Loucy (cell line): ENCODE measurements at regions not wholly inside any gene's neighbourhood (a gene's known extent, or its start where the extent isn't known, plus 50 kb on each side); places are given as distances from the start of the nearest gene placed in this dataset.

Source experiments
- H2AFZ ChIP-seq: fragments of 200-600 bp; sonication (generic); 2 replicates; pipeline ENCODE4 v1.6.0; 2016; ENCODE audit warnings: antibody characterized with exemption, mild to moderate bottlenecking, low read length, moderate library complexity
- H3F3A ChIP-seq: fragments of 200-600 bp; 2 replicates; pipeline ENCODE4 v1.6.0; 2016; ENCODE audit warnings: antibody characterized with exemption, low read depth, mild to moderate bottlenecking
- H3K27me3 ChIP-seq: fragments of 200-600 bp; sonication (generic); 2 replicates; pipeline ENCODE4 v1.6.1; 2014; ENCODE audit warnings: low read length, mild to moderate bottlenecking; ENCODE audit not compliant: insufficient read depth, poor library complexity, severe bottlenecking
- H3K36me3 ChIP-seq: fragments of 200-600 bp; sonication (generic); 2 replicates; pipeline ENCODE4 v1.6.1; 2016; ENCODE audit warnings: low read length; ENCODE audit not compliant: insufficient read depth
- H3K4me1 ChIP-seq: fragments of 200-600 bp; sonication (generic); 2 replicates; pipeline ENCODE4 v1.5.1; 2014; ENCODE audit warnings: low read length, mild to moderate bottlenecking; ENCODE audit not compliant: insufficient read depth, poor library complexity, severe bottlenecking
- H3K4me2 ChIP-seq: fragments of 200-600 bp; sonication (generic); 2 replicates; pipeline ENCODE4 v1.6.0; 2014; ENCODE audit warnings: antibody characterized with exemption, low read length, low read depth, mild to moderate bottlenecking; ENCODE audit not compliant: poor library complexity, severe bottlenecking
- H3K4me3 ChIP-seq: fragments of 200-600 bp; sonication (generic); 2 replicates; pipeline ENCODE4 v1.5.1; 2014; ENCODE audit warnings: low read length, mild to moderate bottlenecking, mixed read lengths; ENCODE audit not compliant: poor library complexity, severe bottlenecking
- H3K79me2 ChIP-seq: fragments of 200-600 bp; sonication (generic); 2 replicates; pipeline ENCODE4 v1.6.1; 2014; ENCODE audit warnings: low read length; ENCODE audit not compliant: insufficient read depth
- H3K9ac ChIP-seq: fragments of 200-600 bp; sonication (generic); 2 replicates; pipeline ENCODE4 v1.6.0; 2014; ENCODE audit warnings: mild to moderate bottlenecking, low read depth, low read length, moderate library complexity; ENCODE audit not compliant: poor library complexity, severe bottlenecking
- H3K9me2 ChIP-seq: fragments of 200-600 bp; sonication (generic); replicated peaks from 2 replicates; pipeline ENCODE4 v1.6.1; 2016; ENCODE audit warnings: low read depth, low read length, mixed read lengths
- H3K9me3 ChIP-seq: fragments of 200-600 bp; sonication (generic); 2 replicates; pipeline ENCODE4 v1.6.1; 2014; ENCODE audit warnings: mild to moderate bottlenecking, antibody characterized with exemption, low read length, low read depth; ENCODE audit not compliant: insufficient read depth
- H4K20me1 ChIP-seq: fragments of 200-600 bp; sonication (generic); 2 replicates; pipeline ENCODE4 v1.6.0; 2014; ENCODE audit warnings: antibody characterized with exemption, low read length, mild to moderate bottlenecking; ENCODE audit not compliant: insufficient read depth, poor library complexity, severe bottlenecking
- EZH2phosphoT487 ChIP-seq: fragments of 200-600 bp; IDR thresholded peaks from 2 replicates; pipeline ENCODE4 v1.6.1; 2018; ENCODE audit warnings: antibody characterized with exemption, mild to moderate bottlenecking, moderate library complexity, borderline replicate concordance
- TF ChIP-seq, protein P1 (sequence below): fragments of 200-600 bp; sonication (generic); conservative IDR thresholded peaks from 2 replicates; pipeline ENCODE4 v1.5.1; 2014; ENCODE audit warnings: mild to moderate bottlenecking, antibody characterized with exemption, low read length

DNA sequence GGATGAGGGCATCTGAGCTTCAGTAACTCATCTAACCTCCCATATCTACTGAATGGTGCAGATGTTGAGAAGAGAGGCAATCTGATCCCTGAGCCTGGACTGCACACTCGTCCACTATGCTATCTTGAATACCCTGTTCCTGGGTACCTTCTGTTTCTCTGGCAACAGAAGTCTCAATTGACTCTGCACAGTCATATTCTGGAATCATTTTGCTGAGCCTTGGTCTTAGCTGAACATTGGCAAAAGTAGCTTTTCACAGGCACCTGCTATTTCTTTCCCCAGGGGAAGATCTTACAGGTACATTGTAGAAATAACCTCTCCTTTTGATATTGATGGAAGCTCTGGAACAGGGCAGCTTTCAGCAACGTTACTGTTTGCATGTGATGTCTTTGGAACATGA is 161.5 kb upstream of the GPR101 start:
- Histone ChIP-seq H3K9me2 (no peaks in the 10 kb centered on the region), H2AFZ (no peak overlapping the region), H3K79me2 (no peaks in the 10 kb centered on the region), H3K36me3 (no peaks in the 10 kb centered on the region), H3K4me1 (no peaks in the 10 kb centered on the region), H3K4me2 (no peak overlapping the region), H3K4me3 (no peak overlapping the region), H3F3A (no peaks in the 10 kb centered on the region), H4K20me1 (no peaks in the 10 kb centered on the region), H3K27me3 (no peaks in the 10 kb centered on the region), H3K9me3 (no peaks in the 10 kb centered on the region), H3K9ac (no peak overlapping the region)
- TF ChIP-seq, protein P1, sequence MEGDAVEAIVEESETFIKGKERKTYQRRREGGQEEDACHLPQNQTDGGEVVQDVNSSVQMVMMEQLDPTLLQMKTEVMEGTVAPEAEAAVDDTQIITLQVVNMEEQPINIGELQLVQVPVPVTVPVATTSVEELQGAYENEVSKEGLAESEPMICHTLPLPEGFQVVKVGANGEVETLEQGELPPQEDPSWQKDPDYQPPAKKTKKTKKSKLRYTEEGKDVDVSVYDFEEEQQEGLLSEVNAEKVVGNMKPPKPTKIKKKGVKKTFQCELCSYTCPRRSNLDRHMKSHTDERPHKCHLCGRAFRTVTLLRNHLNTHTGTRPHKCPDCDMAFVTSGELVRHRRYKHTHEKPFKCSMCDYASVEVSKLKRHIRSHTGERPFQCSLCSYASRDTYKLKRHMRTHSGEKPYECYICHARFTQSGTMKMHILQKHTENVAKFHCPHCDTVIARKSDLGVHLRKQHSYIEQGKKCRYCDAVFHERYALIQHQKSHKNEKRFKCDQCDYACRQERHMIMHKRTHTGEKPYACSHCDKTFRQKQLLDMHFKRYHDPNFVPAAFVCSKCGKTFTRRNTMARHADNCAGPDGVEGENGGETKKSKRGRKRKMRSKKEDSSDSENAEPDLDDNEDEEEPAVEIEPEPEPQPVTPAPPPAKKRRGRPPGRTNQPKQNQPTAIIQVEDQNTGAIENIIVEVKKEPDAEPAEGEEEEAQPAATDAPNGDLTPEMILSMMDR: no peak
- no peak for TF ChIP-seq EZH2phosphoT487

DNA sequence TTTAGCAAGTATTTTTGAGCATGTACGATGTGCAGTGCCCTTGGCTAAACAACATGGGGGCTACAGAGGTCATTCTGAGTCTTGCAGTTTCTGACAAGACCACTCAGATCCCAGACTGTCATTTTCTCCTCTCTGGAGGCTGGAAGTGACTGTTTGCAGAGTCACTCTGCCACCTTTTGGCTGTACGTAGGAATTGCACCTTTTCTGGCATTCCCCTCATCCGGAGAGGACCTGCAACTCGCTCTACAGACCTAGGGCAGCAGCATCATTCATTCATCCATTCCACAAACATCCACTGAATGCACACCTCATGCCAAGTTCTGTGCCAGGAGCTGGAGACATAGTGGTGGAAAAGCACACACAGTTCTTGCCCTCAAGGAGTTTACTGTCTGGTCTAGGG is 160.4 kb upstream of the GPR101 start:
- H3K27me3 ChIP-seq: no peaks in the 10 kb centered on the region
- 0 out of 2 replicates have a peak overlapping the region, but pooled peaks have one; percentile 47 for H2AFZ ChIP-seq
- H3K9me2 ChIP-seq: no peaks in the 10 kb centered on the region

DNA sequence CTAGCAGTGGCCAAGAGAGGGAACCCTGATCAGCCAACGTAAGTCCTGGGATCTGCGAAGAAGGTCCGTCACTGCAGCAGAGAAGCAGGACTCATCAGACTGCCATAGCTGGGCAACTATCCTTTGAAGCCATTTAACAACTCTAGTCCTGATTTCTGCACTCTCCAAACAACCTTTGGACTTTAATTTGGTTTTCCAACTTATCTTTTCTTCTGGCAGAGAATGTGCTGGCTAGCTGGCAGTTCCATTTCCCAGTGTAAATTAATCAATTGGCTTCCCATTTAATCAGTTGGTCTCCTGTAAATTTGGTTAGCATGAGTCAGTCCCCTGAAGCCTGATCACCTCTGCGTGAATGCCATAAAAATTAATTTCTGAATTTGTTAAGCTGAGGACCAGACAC is 153.7 kb upstream of the GPR101 start:
- TF ChIP-seq, protein P1: no peak
- TF ChIP-seq EZH2phosphoT487: no peak
- H3K36me3 ChIP-seq: no peaks in the 10 kb centered on the region
- H4K20me1 ChIP-seq: no peaks in the 10 kb centered on the region
- no peaks in the 10 kb centered on the region for H3K9me3 ChIP-seq
- no peaks in the 10 kb centered on the region for H3K9me2 ChIP-seq
- no peaks in the 10 kb centered on the region for H3K4me1 ChIP-seq
- no peak overlapping the region for H3K4me3 ChIP-seq
- no peaks in the 10 kb centered on the region for H3K79me2 ChIP-seq
- H3K4me2 ChIP-seq: no peak overlapping the region
- no peaks in the 10 kb centered on the region for H3F3A ChIP-seq
- no peaks in the 10 kb centered on the region for H3K27me3 ChIP-seq
- no peak overlapping the region for H3K9ac ChIP-seq
- no peak overlapping the region for H2AFZ ChIP-seq

More for the DNA sequence above, 160.4 kb upstream of the GPR101 start:
- H3K9ac ChIP-seq: no peak overlapping the region
- no peaks in the 10 kb centered on the region for H4K20me1 ChIP-seq
- H3F3A ChIP-seq: no peaks in the 10 kb centered on the region
- TF ChIP-seq, protein P1: peak; percentile 68
- no peak for TF ChIP-seq EZH2phosphoT487
- no peaks in the 10 kb centered on the region for H3K9me3 ChIP-seq
- H3K79me2 ChIP-seq: no peaks in the 10 kb centered on the region
- no peak overlapping the region for H3K4me2 ChIP-seq
- H3K36me3 ChIP-seq: no peaks in the 10 kb centered on the region
- H3K4me3 ChIP-seq: no peak overlapping the region
- no peaks in the 10 kb centered on the region for H3K4me1 ChIP-seq
